ENCODE measurements at regions not wholly inside any gene's neighbourhood (a gene's known extent, or its start where the extent isn't known, plus 50 kb on each side); places are given as distances from the start of the nearest gene placed in this dataset.

GRCh38 chr5:105929858-105930257, 1740.9 kb downstream of the EFNA5 start:
- H3K4me2 ChIP-seq (ENCODE audit: insufficient read depth, insufficient read length, low read length): no peak overlapping the region

More at GRCh38 chr5:105929858-105930257, 1740.9 kb downstream of the EFNA5 start:
- no peak overlapping the region for H3K18ac ChIP-seq (ENCODE audit: insufficient read length, low read depth, low read length)
- no peak overlapping the region for H3T11ph ChIP-seq (ENCODE audit: low read length)
- no peak overlapping the region for H3K9ac ChIP-seq (ENCODE audit: extremely low read depth, insufficient read length, low read length)
- no peaks in the 10 kb centered on the region for H3K27me3 ChIP-seq (ENCODE audit: insufficient read depth, low read length)
- H3K79me1 ChIP-seq (ENCODE audit: insufficient read depth, low read depth, low read length, poor library complexity, severe bottlenecking): no peaks in the 10 kb centered on the region
- H3K27ac ChIP-seq (ENCODE audit: insufficient read length, low read depth, low read length): no peak overlapping the region
- no peak overlapping the region for H3K27ac Mint-ChIP-seq
- no peaks in the 10 kb centered on the region; a peak in 1 of 5 replicates for H3K9me3 Mint-ChIP-seq
- no peak overlapping the region for H3K4me3 Mint-ChIP-seq
- H2BK20ac ChIP-seq (ENCODE audit: low read depth, low read length, poor library complexity, severe bottlenecking): no peak overlapping the region
- H2BK120ac ChIP-seq (ENCODE audit: low read depth, low read length, poor library complexity, severe bottlenecking): no peak overlapping the region
- TF ChIP-seq CTCF (conservative IDR thresholded peaks at IDR 0.05): no peak
- no peak overlapping the region for H3K4ac ChIP-seq (ENCODE audit: low read depth, low read length)
- H3K23ac ChIP-seq (ENCODE audit: insufficient read length, low read depth, low read length): no peak overlapping the region
- H3K4me1 Mint-ChIP-seq: peaks cover 5 to 7% of the 10 kb centered on the region in 2 experiments
- no peaks in the 10 kb centered on the region for H3K79me2 ChIP-seq (ENCODE audit: insufficient read depth, low read length)
- no peak overlapping the region for H4K5ac ChIP-seq (ENCODE audit: insufficient read length, low read depth, low read length)
- H3K56ac ChIP-seq (ENCODE audit: insufficient read length, low read depth, low read length): no peak overlapping the region
- no peaks in the 10 kb centered on the region for H3K27me3 Mint-ChIP-seq (ENCODE audit: low read depth)
- no peak overlapping the region for H3K14ac ChIP-seq (ENCODE audit: insufficient read depth, low read length)
- H4K20me1 ChIP-seq (ENCODE audit: control insufficient read depth, insufficient read depth, insufficient read length): no peaks in the 10 kb centered on the region
- no peak overlapping the region for H2BK12ac ChIP-seq (ENCODE audit: insufficient read length, low read depth, low read length)
- no peak overlapping the region for H2BK15ac ChIP-seq (ENCODE audit: low read depth, low read length)
- H3K4me1 ChIP-seq (ENCODE audit: insufficient read depth, low read length): no peaks in the 10 kb centered on the region
- no peak overlapping the region for H4K91ac ChIP-seq (ENCODE audit: insufficient read length, low read depth, low read length)
- no peak overlapping the region for H4K8ac ChIP-seq (replicated peaks; ENCODE audit: insufficient read length, low read depth, low read length)
- DNase-seq: no peak
- WGBS (ENCODE audit: extremely low coverage, insufficient read length, low lambda C conversion rate): no CpG with 5 or more reads among the region's 1 CpG
- H3K36me3 Mint-ChIP-seq (ENCODE audit: insufficient read depth in 1 of 3, low read depth in 3 of 3): no peaks in the 10 kb centered on the region
- H2AK5ac ChIP-seq (ENCODE audit: insufficient read length, low read length): no peak overlapping the region
- H3K23me2 ChIP-seq (ENCODE audit: insufficient read length, low read depth, low read length, poor library complexity, severe bottlenecking): no peaks in the 10 kb centered on the region
- no peak overlapping the region for H2BK5ac ChIP-seq (ENCODE audit: insufficient read length, low read length)
- no peak overlapping the region for H2AFZ ChIP-seq (ENCODE audit: low read length)
- no peaks in the 10 kb centered on the region for H3K9me3 ChIP-seq (ENCODE audit: control insufficient read depth, low read depth, low read length)
